ENCODE measurements at regions not wholly inside any gene's neighbourhood (a gene's known extent, or its start where the extent isn't known, plus 50 kb on each side); places are given as distances from the start of the nearest gene placed in this dataset.

DNA sequence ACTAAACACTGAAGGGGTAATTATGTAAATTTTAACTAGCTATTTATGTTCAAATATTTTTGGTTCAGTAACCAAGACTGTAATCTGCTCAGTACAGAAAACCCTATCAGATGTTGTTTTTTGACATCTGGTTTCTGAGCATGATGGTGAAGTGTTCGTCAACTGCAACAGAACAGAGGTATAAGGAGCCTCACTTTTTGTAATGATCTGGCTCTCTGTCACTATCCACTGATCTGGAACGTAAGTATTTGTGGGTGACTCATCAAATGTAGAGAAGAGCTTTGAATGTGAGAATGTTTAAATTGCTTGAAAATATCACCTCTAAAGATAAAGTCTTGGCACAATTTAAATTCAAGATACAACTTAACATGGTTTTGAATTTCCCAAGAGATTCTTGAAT, 213.6 kb upstream of the FAM98A start:
- TF ChIP-seq, protein P1, sequence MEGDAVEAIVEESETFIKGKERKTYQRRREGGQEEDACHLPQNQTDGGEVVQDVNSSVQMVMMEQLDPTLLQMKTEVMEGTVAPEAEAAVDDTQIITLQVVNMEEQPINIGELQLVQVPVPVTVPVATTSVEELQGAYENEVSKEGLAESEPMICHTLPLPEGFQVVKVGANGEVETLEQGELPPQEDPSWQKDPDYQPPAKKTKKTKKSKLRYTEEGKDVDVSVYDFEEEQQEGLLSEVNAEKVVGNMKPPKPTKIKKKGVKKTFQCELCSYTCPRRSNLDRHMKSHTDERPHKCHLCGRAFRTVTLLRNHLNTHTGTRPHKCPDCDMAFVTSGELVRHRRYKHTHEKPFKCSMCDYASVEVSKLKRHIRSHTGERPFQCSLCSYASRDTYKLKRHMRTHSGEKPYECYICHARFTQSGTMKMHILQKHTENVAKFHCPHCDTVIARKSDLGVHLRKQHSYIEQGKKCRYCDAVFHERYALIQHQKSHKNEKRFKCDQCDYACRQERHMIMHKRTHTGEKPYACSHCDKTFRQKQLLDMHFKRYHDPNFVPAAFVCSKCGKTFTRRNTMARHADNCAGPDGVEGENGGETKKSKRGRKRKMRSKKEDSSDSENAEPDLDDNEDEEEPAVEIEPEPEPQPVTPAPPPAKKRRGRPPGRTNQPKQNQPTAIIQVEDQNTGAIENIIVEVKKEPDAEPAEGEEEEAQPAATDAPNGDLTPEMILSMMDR (IDR thresholded peaks at IDR 0.05) = no peak
- TF ChIP-seq, protein P2, sequence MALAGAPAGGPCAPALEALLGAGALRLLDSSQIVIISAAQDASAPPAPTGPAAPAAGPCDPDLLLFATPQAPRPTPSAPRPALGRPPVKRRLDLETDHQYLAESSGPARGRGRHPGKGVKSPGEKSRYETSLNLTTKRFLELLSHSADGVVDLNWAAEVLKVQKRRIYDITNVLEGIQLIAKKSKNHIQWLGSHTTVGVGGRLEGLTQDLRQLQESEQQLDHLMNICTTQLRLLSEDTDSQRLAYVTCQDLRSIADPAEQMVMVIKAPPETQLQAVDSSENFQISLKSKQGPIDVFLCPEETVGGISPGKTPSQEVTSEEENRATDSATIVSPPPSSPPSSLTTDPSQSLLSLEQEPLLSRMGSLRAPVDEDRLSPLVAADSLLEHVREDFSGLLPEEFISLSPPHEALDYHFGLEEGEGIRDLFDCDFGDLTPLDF (CRISPR knock-in tag; IDR thresholded peaks at IDR 0.05) = no peak
- TF ChIP-seq SP1 (CRISPR knock-in tag; conservative IDR thresholded peaks at IDR 0.05) = no peak
- TF ChIP-seq ZNF281 (CRISPR knock-in tag; IDR thresholded peaks at IDR 0.05) = no peak
- TF ChIP-seq RELA (CRISPR knock-in tag; IDR thresholded peaks at IDR 0.05; ENCODE audit: borderline replicate concordance) = no peak
- no peak for TF ChIP-seq FOXJ3 (CRISPR knock-in tag; IDR thresholded peaks at IDR 0.05; ENCODE audit: borderline replicate concordance)
- TF ChIP-seq ZNF423 (CRISPR knock-in tag; IDR thresholded peaks at IDR 0.05) = no peak
- no peak for TF ChIP-seq GRHL2 (CRISPR knock-in tag; IDR thresholded peaks at IDR 0.05; ENCODE audit: insufficient replicate concordance, severe bottlenecking)
- TF ChIP-seq ZSCAN18 (CRISPR knock-in tag; IDR thresholded peaks at IDR 0.05) = no peak
- no peak for TF ChIP-seq HMGXB4 (CRISPR knock-in tag; IDR thresholded peaks at IDR 0.05)
- no peak for TF ChIP-seq CREM (CRISPR knock-in tag; IDR thresholded peaks at IDR 0.05)
- no peak for TF ChIP-seq FOXK1 (CRISPR knock-in tag; IDR thresholded peaks at IDR 0.05)

All from WTC11 (cell line).